ENCODE measurements at regions not wholly inside any gene's neighbourhood (a gene's known extent, or its start where the extent isn't known, plus 50 kb on each side); places are given as distances from the start of the nearest gene placed in this dataset.

- DNase-seq (ENCODE audit: low read depth, low spot score): no peak
Observed at GRCh38 chr6:41470331-41471063, 75.7 kb upstream of the FOXP4 start.

DNA sequence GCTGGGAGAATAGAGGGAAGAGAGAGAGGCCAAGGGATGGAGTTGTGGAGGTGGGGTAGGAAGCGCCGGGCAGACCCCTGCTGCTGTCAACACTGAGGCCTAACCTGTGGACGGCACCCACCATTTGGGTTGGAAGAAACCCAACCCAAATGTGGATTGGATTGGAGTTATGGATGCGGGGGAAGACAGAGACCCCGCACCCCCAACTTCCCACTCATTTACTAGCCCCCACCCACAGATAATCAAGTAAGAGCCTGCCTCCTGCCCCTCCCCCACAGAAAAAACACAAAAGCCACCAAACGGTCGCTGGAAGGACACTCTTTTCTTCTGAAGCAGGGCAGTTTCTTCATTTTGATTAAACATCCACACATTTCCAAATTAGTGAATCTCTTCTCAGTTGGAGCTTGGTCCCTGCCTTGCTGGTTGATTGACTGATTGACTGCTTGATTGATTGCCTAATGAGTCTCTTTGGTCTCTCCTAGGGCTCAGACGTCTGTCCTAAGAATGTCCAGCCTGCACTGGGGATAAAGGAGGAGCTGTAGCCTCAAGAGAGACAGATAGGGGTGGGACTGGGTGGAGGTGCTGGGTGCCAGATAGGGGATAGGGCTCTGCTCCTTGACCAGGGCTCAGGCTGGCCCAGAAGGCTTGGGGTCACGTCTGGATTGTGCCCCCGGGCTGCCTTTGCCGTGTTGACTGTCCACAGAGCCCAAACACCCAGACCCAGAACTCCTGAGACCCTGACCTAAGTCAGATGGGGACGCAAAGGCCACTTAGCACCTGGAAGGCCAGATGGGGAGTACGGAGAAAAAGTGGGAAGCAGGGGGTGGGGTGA, 74.9 kb upstream of the FOXP4 start:
- DNase-seq (ENCODE audit: low read depth, low spot score): no peak

GRCh38 chr6:41474213-41474933, 71.8 kb upstream of the FOXP4 start:
- no peak for DNase-seq (ENCODE audit: low read depth, low spot score)

- no peak for DNase-seq (ENCODE audit: low read depth, low spot score)
Observed at GRCh38 chr6:41475164-41475563, 71.0 kb upstream of the FOXP4 start.

DNA sequence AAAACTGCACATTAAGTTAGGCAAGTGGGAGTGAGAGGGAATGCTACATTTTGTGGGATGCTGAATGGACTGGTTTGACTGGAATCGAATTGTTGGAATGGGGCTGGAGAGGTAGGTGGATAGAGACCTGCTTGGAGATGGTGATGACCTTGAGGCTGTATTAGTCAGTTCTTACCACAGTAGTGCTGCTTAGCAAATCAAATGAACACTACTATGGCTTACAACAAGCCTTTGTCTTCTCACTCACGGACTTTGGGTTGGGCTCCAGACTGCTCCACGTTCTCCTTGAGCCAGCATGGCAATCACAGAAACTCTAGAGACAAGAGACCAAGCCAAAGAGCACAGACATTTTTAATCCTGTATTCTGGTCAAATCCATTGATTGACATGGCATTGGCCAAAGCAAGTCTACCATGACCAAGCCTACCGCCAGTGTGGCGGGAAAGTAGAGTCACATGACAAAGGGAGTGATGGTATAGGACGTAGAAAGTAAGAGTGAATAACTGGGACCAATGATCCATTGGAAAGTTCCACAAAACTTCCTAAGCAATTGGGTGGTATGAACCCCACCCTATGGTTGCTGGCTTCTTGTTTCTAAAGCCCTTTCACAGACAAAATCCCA, 70.3 kb upstream of the FOXP4 start:
- DNase-seq (ENCODE audit: low read depth, low spot score): no peak

- DNase-seq (ENCODE audit: low read depth, low spot score): no peak
Observed at GRCh38 chr6:41476401-41476800, 69.8 kb upstream of the FOXP4 start.

GRCh38 chr6:41477572-41477971, 68.6 kb upstream of the FOXP4 start:
- DNase-seq (ENCODE audit: low read depth, low spot score): no peak

DNA sequence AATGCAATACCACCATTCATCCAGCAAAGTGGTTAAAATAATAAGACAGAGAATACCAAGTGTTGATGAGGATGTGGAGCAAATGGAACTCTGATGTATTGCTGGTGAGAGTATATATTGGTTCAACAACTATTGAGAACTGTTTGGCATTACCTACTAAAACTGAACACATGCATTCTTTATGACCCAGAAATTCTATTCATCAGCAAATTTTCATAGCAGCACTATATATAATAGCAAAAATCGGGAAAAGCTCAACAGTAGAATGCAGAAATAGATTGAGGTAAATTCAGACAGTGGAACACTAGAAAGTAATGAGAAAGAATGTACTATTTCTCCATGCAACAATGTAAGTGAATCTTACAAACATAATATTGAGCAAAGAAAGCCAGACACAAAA, 62.2 kb upstream of the FOXP4 start:
- DNase-seq (ENCODE audit: low read depth, low spot score): no peak

- DNase-seq (ENCODE audit: low read depth, low spot score): no peak
Observed at GRCh38 chr6:41487860-41488432, 58.2 kb upstream of the FOXP4 start.

DNA sequence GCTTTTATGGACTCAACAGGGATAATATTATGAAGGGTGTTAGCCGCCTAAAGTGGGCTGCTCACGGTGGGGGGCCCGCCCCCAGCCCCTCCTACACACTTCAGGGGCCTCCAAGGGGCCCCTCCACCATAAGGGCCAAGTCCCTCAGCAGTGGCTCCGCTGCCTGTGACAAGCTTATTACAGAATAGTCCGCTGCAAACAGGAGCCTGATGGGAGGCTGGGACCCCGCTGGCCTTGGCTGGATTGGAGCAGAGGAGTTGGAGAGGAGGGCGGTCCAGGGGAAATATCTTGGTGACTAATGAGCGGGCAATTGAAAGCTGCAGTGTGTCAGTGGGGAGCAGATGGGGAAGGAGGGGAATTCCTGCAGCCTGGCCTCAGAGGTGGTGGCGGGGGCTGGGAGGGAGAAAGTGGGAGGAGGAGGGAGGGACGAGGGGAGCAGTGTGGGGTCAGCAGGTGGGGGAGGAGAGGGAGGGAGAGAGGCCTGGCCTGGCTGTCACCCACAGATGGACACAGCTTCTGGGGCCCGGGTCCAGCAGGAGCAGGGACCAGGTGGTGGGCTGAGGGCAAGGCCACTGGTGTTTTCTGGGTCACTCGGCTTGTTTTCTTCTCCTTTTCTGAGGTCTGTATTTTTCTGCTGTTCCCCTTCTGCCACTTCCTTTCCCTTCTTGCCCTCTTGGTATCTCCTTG, 57.6 kb upstream of the FOXP4 start:
- DNase-seq (ENCODE audit: low read depth, low spot score): no peak

DNA sequence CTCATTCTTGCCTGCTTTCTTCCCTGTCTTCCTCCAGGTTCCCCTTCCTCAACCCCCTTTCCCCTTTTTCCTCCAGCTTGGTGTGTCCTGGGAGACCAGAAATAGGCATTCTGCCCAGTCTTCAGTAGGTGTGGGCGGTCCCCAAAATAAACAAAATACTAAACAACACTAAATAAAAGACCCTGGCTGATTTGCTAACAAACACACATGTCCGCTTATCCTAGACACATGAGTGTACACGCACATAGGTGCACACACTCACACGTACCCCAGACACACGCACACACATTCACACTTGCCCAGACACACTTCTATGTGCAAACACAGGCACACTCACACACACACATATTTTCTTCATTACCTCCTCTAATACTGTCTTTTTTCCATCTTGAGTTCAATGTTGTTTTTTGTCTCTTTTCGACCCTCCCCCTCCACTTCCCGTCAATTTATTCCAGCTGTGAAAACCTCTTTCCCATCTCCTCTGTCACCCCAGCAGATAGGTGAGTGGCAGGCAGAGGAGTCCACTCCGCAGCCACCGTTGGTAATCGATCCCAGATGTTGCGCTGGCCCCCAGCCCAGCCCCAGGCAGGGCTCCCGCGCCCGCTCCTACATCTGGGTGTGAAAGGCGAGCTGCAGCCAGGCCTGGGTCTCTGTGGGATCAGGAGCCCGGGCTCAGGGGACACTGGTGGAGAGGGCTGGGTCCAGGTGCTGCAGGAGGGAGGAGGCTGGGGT, 56.9 kb upstream of the FOXP4 start:
- DNase-seq (ENCODE audit: low read depth, low spot score): no peak

- DNase-seq (ENCODE audit: low read depth, low spot score): no peak
Observed at GRCh38 chr6:41492261-41492891, 53.8 kb upstream of the FOXP4 start.

GRCh38 chr6:41494212-41495110, 51.7 kb upstream of the FOXP4 start:
- no peak for DNase-seq (ENCODE audit: low read depth, low spot score)
